Esophagus squamous epithelium (tissue), 4 donors: ENCODE measurements at regions not wholly inside any gene's neighbourhood (a gene's known extent, or its start where the extent isn't known, plus 50 kb on each side); places are given as distances from the start of the nearest gene placed in this dataset.

Experiments used
- CTCF ChIP-seq, 6 experiments: fragments of 450-650 bp in 4 of 6; fragments of 200-600 bp in 2 of 6; sonication (generic) in 2 of 6; IDR thresholded peaks; one replicate each; pipeline ENCODE4 v1.5.1; 2016 to 2019; ENCODE audit warnings: antibody characterized with exemption in 6 of 6, mild to moderate bottlenecking in 4 of 6, moderate library complexity in 4 of 6
- POLR2A ChIP-seq, 4 donors: fragments of 450-650 bp; IDR thresholded peaks; one replicate each; pipeline ENCODE4 v1.6.1; 2017; ENCODE audit warnings: antibody characterized with exemption in 4 of 4, mild to moderate bottlenecking in 4 of 4, moderate library complexity in 3 of 4

GRCh38 chr2:207224381-207224780 is 58.6 kb upstream of the KLF7 start:
- TF ChIP-seq CTCF (IDR thresholded peaks at IDR 0.05) (no peak), POLR2A (IDR thresholded peaks at IDR 0.05) (no peak)
